ENCODE measurements at regions not wholly inside any gene's neighbourhood (a gene's known extent, or its start where the extent isn't known, plus 50 kb on each side); places are given as distances from the start of the nearest gene placed in this dataset.
"Not testable (repeated sequence)": the region's sequence is repeated elsewhere in the genome, so short reads cannot be mapped to it uniquely, and the experiment has no call there.

- Mint-ChIP-seq H3K36me3 (ENCODE audit: low read depth) (no peaks in the 10 kb centered on the region), H3K27me3 (ENCODE audit: low read depth) (no peaks in the 10 kb centered on the region), H3K4me3 (no peak overlapping the region), H3K27ac (no peak overlapping the region), H3K4me1 (ENCODE audit: low read depth) (no peaks in the 10 kb centered on the region), H3K9me3 (no peaks in the 10 kb centered on the region)
- intact Hi-C loops (cut with micrococcal nuclease) = no loop called here
- CTCF ChIA-PET = no interaction called here
- DNase-seq = no peak
These were observed 207.6 kb downstream of the NPIPB11 start for GRCh38 chr16:29198731-29199521.

GRCh38 chr16:29198231-29198630 lies 208.3 kb downstream of the NPIPB11 start:
- no peaks in the 10 kb centered on the region for H3K4me1 Mint-ChIP-seq (ENCODE audit: low read depth)
- no peaks in the 10 kb centered on the region for H3K9me3 Mint-ChIP-seq
- DNase-seq = no peak
- no peaks in the 10 kb centered on the region for H3K36me3 Mint-ChIP-seq (ENCODE audit: low read depth)
- H3K4me3 Mint-ChIP-seq = no peak overlapping the region
- intact Hi-C loops (cut with micrococcal nuclease) = no loop called here
- no peaks in the 10 kb centered on the region for H3K27me3 Mint-ChIP-seq (ENCODE audit: low read depth)
- CTCF ChIA-PET = no interaction called here
- no peak overlapping the region for H3K27ac Mint-ChIP-seq

GRCh38 chr16:29197494-29198100 lies 208.9 kb downstream of the NPIPB11 start:
- H3K4me1 Mint-ChIP-seq (ENCODE audit: low read depth); intact Hi-C loops (cut with micrococcal nuclease); H3K27me3 Mint-ChIP-seq (ENCODE audit: low read depth); DNase-seq; H3K9me3 Mint-ChIP-seq; CTCF ChIA-PET; H3K4me3 Mint-ChIP-seq; H3K36me3 Mint-ChIP-seq (ENCODE audit: low read depth); H3K27ac Mint-ChIP-seq: not testable (repeated sequence)

GRCh38 chr16:29196746-29197145 lies 209.8 kb downstream of the NPIPB11 start:
- H3K36me3 Mint-ChIP-seq (ENCODE audit: low read depth); H3K4me3 Mint-ChIP-seq; H3K27me3 Mint-ChIP-seq (ENCODE audit: low read depth); intact Hi-C loops (cut with micrococcal nuclease); H3K27ac Mint-ChIP-seq; DNase-seq; H3K4me1 Mint-ChIP-seq (ENCODE audit: low read depth); H3K9me3 Mint-ChIP-seq; CTCF ChIA-PET: not testable (repeated sequence)

GRCh38 chr16:29195116-29195872 lies 210.4 kb downstream of the LAT start:
- H3K4me1 Mint-ChIP-seq (ENCODE audit: low read depth); H3K9me3 Mint-ChIP-seq; DNase-seq; H3K27me3 Mint-ChIP-seq (ENCODE audit: low read depth); intact Hi-C loops (cut with micrococcal nuclease); H3K4me3 Mint-ChIP-seq; CTCF ChIA-PET; H3K36me3 Mint-ChIP-seq (ENCODE audit: low read depth); H3K27ac Mint-ChIP-seq: not testable (repeated sequence)

- intact Hi-C loops (cut with micrococcal nuclease); H3K27ac Mint-ChIP-seq; DNase-seq; H3K9me3 Mint-ChIP-seq; H3K36me3 Mint-ChIP-seq (ENCODE audit: low read depth); H3K4me1 Mint-ChIP-seq (ENCODE audit: low read depth); H3K27me3 Mint-ChIP-seq (ENCODE audit: low read depth); H3K4me3 Mint-ChIP-seq; CTCF ChIA-PET: not testable (repeated sequence)
These were observed 209.5 kb downstream of the LAT start for GRCh38 chr16:29194185-29194844.

GRCh38 chr16:29193634-29194033 lies 208.8 kb downstream of the LAT start:
- H3K4me1 Mint-ChIP-seq (ENCODE audit: low read depth); H3K4me3 Mint-ChIP-seq; H3K27me3 Mint-ChIP-seq (ENCODE audit: low read depth); CTCF ChIA-PET; H3K27ac Mint-ChIP-seq; H3K36me3 Mint-ChIP-seq (ENCODE audit: low read depth); H3K9me3 Mint-ChIP-seq; intact Hi-C loops (cut with micrococcal nuclease); DNase-seq: not testable (repeated sequence)

GRCh38 chr16:29193248-29193574 lies 208.4 kb downstream of the LAT start:
- H3K4me1 Mint-ChIP-seq (ENCODE audit: low read depth); H3K36me3 Mint-ChIP-seq (ENCODE audit: low read depth); H3K27me3 Mint-ChIP-seq (ENCODE audit: low read depth); CTCF ChIA-PET; intact Hi-C loops (cut with micrococcal nuclease); H3K4me3 Mint-ChIP-seq; DNase-seq; H3K9me3 Mint-ChIP-seq; H3K27ac Mint-ChIP-seq: not testable (repeated sequence)

- CTCF ChIA-PET = no interaction called here
- DNase-seq = peak; percentile 14
- no peak overlapping the region for H3K4me3 Mint-ChIP-seq
- intact Hi-C loops (cut with micrococcal nuclease) = no loop called here
- H3K36me3 Mint-ChIP-seq (ENCODE audit: low read depth) = no peaks in the 10 kb centered on the region
- no peak overlapping the region for H3K27ac Mint-ChIP-seq
- H3K4me1 Mint-ChIP-seq (ENCODE audit: low read depth) = no peaks in the 10 kb centered on the region
- no peaks in the 10 kb centered on the region for H3K9me3 Mint-ChIP-seq
- no peaks in the 10 kb centered on the region for H3K27me3 Mint-ChIP-seq (ENCODE audit: low read depth)
These were observed 207.7 kb downstream of the LAT start for GRCh38 chr16:29192329-29193247.

GRCh38 chr16:29191636-29192180 lies 206.9 kb downstream of the LAT start:
- H3K27ac Mint-ChIP-seq; H3K27me3 Mint-ChIP-seq (ENCODE audit: low read depth); H3K36me3 Mint-ChIP-seq (ENCODE audit: low read depth); DNase-seq; H3K9me3 Mint-ChIP-seq; H3K4me1 Mint-ChIP-seq (ENCODE audit: low read depth); H3K4me3 Mint-ChIP-seq; intact Hi-C loops (cut with micrococcal nuclease); CTCF ChIA-PET: not testable (repeated sequence)

GRCh38 chr16:29190553-29191431 lies 205.9 kb downstream of the LAT start:
- H3K27ac Mint-ChIP-seq; H3K4me3 Mint-ChIP-seq; H3K9me3 Mint-ChIP-seq; DNase-seq; intact Hi-C loops (cut with micrococcal nuclease); H3K27me3 Mint-ChIP-seq (ENCODE audit: low read depth); CTCF ChIA-PET; H3K4me1 Mint-ChIP-seq (ENCODE audit: low read depth); H3K36me3 Mint-ChIP-seq (ENCODE audit: low read depth): not testable (repeated sequence)
